MCF 10A (cell line): ENCODE measurements at regions not wholly inside any gene's neighbourhood (a gene's known extent, or its start where the extent isn't known, plus 50 kb on each side); places are given as distances from the start of the nearest gene placed in this dataset.

Source experiments
- BruUV-seq: library from RNA; stranded (reverse); fragments of 400-500 nt; replicated peaks from 2 replicates; lab custom pipeline; 2021; lab: Mats Ljungman, UMichigan
- CTCF ChIA-PET: fragments of 300-600 bp; sonication (Branson Sonifier 250); formaldehyde crosslinking; extraction: SDS; loops from one replicate; lab custom pipeline; 2021; ENCODE audit warnings: antibody characterized with exemption, inconsistent platforms; lab: Yijun Ruan, JAX
- POLR2A ChIA-PET: fragments of 300-600, 350-650 bp; sonication (Branson Sonifier 250); formaldehyde crosslinking; extraction: SDS; loops from one replicate; lab custom pipeline; 2020; ENCODE audit warnings: antibody characterized with exemption, inconsistent platforms; lab: Yijun Ruan, JAX
- DNase-seq: peaks from one replicate; pipeline ENCODE4 v3.0.0-alpha.2; 2018; ENCODE audit not compliant: unreplicated experiment
- H3K27ac Mint-ChIP-seq: one replicate; pipeline ENCODE4 v1.8.0; 2022; ENCODE audit warnings: mild to moderate bottlenecking, low read depth, mixed read lengths; ENCODE audit not compliant: unreplicated experiment
- H3K27me3 Mint-ChIP-seq: one replicate; pipeline ENCODE4 v1.8.0; 2022; ENCODE audit warnings: mixed read lengths; ENCODE audit not compliant: insufficient read depth, unreplicated experiment
- H3K36me3 Mint-ChIP-seq: one replicate; pipeline ENCODE4 v1.8.0; 2022; ENCODE audit warnings: mild to moderate bottlenecking, moderate library complexity, mixed read lengths; ENCODE audit not compliant: insufficient read depth, unreplicated experiment
- H3K4me1 Mint-ChIP-seq: one replicate; pipeline ENCODE4 v1.8.0; 2022; ENCODE audit warnings: mixed read lengths; ENCODE audit not compliant: insufficient read depth, unreplicated experiment
- H3K4me3 Mint-ChIP-seq: one replicate; pipeline ENCODE4 v1.8.0; 2022; ENCODE audit warnings: mild to moderate bottlenecking, moderate library complexity, mixed read lengths; ENCODE audit not compliant: unreplicated experiment
- H3K9me3 Mint-ChIP-seq: one replicate; pipeline ENCODE4 v1.8.0; 2022; ENCODE audit warnings: mixed read lengths; ENCODE audit not compliant: unreplicated experiment
- intact Hi-C: fragments of 100-400 bp; cut with micrococcal nuclease; formaldehyde crosslinking; loops from 2 replicates; pipeline ENCODE4 v1.14.1; 2022
- TF ChIP-seq, protein P1 (sequence below): fragments of 200-600 bp; IDR thresholded peaks from one replicate; pipeline ENCODE4 v1.8.0; 2022; ENCODE audit warnings: antibody characterized with exemption, mild to moderate bottlenecking; ENCODE audit not compliant: unreplicated experiment

- Mint-ChIP-seq H3K27ac (no peak overlapping the region), H3K27me3 (no peaks in the 10 kb centered on the region), H3K36me3 (no peaks in the 10 kb centered on the region), H3K4me1 (no peaks in the 10 kb centered on the region), H3K9me3 (peaks cover 9% of the 10 kb centered on the region), H3K4me3 (no peak overlapping the region)
- ChIA-PET POLR2A (no interaction called here), CTCF (no interaction called here)
- BruUV-seq = no TSS peak
- TF ChIP-seq, protein P1, sequence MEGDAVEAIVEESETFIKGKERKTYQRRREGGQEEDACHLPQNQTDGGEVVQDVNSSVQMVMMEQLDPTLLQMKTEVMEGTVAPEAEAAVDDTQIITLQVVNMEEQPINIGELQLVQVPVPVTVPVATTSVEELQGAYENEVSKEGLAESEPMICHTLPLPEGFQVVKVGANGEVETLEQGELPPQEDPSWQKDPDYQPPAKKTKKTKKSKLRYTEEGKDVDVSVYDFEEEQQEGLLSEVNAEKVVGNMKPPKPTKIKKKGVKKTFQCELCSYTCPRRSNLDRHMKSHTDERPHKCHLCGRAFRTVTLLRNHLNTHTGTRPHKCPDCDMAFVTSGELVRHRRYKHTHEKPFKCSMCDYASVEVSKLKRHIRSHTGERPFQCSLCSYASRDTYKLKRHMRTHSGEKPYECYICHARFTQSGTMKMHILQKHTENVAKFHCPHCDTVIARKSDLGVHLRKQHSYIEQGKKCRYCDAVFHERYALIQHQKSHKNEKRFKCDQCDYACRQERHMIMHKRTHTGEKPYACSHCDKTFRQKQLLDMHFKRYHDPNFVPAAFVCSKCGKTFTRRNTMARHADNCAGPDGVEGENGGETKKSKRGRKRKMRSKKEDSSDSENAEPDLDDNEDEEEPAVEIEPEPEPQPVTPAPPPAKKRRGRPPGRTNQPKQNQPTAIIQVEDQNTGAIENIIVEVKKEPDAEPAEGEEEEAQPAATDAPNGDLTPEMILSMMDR = no peak
- no peak for DNase-seq
- intact Hi-C loops = no loop called here
Observed at GRCh38 chr11:121839781-121840180, 276.2 kb downstream of the BLID start.

DNA sequence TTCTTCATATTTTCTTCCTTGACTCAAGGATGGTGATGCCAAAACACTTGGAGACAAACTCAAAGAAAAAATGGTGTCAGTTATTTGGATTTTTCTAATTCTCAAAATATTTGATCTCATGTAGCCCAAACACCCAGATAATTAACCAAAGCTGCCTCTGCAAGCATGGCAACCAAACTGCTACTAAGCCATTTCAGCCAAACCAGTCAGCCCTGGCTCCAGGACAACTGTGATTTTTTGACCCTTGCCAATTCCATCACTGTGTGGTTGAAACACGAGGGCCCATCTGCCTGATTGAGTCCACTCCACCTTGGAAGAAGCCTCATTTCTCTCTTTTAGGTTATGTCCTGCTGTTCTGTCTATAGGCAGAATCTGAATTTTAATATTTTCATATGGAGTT, 277.4 kb downstream of the BLID start:
- TF ChIP-seq, protein P1 = no peak
- no peak overlapping the region for H3K27ac Mint-ChIP-seq
- ChIA-PET POLR2A (no interaction called here), CTCF (no interaction called here)
- no peaks in the 10 kb centered on the region for H3K27me3 Mint-ChIP-seq
- peaks cover 21% of the 10 kb centered on the region for H3K9me3 Mint-ChIP-seq
- H3K4me1 Mint-ChIP-seq = no peaks in the 10 kb centered on the region
- BruUV-seq = no TSS peak
- intact Hi-C loops = no loop called here
- no peak for DNase-seq
- H3K4me3 Mint-ChIP-seq = no peak overlapping the region
- no peaks in the 10 kb centered on the region for H3K36me3 Mint-ChIP-seq

DNA sequence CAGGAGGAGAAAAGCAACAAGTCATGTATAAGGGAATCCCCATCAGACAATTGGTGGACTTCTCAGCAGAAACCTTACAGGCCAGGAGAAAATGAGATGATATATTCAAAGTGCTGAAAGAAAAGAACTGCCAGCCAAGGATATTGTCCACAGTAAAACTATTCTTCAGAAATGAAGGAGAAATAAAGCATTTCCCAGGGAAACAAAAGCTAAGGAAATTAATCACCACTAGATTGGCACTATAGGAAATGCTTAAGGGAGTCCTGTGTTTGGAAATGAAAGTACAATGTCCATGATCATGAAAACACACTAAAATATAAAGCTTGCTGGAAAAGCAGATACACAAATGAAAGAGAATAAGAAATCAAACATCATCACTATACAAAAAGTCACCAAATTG, 282.0 kb downstream of the BLID start:
- CTCF ChIA-PET = no interaction called here
- TF ChIP-seq, protein P1 = no peak

GRCh38 chr11:121829159-121829643, 286.8 kb downstream of the BLID start:
- BruUV-seq = no TSS peak
- Mint-ChIP-seq H3K4me1 (peaks cover 13% of the 10 kb centered on the region), H3K27me3 (no peaks in the 10 kb centered on the region), H3K36me3 (peaks cover 5% of the 10 kb centered on the region), H3K9me3 (peaks cover 13% of the 10 kb centered on the region), H3K27ac (peak overlapping the region; percentile 71), H3K4me3 (peak overlapping the region; percentile 41)
- DNase-seq = peak; percentile 74
- TF ChIP-seq, protein P1 = no peak
- ChIA-PET POLR2A (interaction anchor here (0.9 kb wide), 1 partner anchor 8 kb away, joined by 4 read pairs; no protein-coding TSS in a partner anchor), CTCF (interaction anchor here (0.6 to 1.2 kb wide), 4 partner anchors 168 to 635 kb away, joined by 3 to 5 read pairs (median 4); no protein-coding TSS in a partner anchor)
- intact Hi-C loops = loop anchor here (5.0 kb wide), 2 partner anchors 63 to 268 kb away; no protein-coding TSS in a partner anchor

More for the DNA sequence above, 282.0 kb downstream of the BLID start:
- H3K36me3 Mint-ChIP-seq = no peaks in the 10 kb centered on the region
- intact Hi-C loops = no loop called here
- H3K27ac Mint-ChIP-seq = no peak overlapping the region
- H3K9me3 Mint-ChIP-seq = peaks cover 28% of the 10 kb centered on the region
- no peaks in the 10 kb centered on the region for H3K27me3 Mint-ChIP-seq
- no peak for DNase-seq
- H3K4me3 Mint-ChIP-seq = no peak overlapping the region
- peaks cover 8% of the 10 kb centered on the region for H3K4me1 Mint-ChIP-seq
- POLR2A ChIA-PET = interaction anchor here (1.1 kb wide), 1 partner anchor 10 kb away, joined by 5 read pairs; no protein-coding TSS in a partner anchor
- no TSS peak for BruUV-seq
